ENCODE measurements at regions not wholly inside any gene's neighbourhood (a gene's known extent, or its start where the extent isn't known, plus 50 kb on each side); places are given as distances from the start of the nearest gene placed in this dataset.
"Not testable (repeated sequence)": the region's sequence is repeated elsewhere in the genome, so short reads cannot be mapped to it uniquely, and the experiment has no call there.

GRCh38 chr9:88918537-88918936 is 72.7 kb upstream of the S1PR3 start:
- TF ChIP-seq, protein P1, sequence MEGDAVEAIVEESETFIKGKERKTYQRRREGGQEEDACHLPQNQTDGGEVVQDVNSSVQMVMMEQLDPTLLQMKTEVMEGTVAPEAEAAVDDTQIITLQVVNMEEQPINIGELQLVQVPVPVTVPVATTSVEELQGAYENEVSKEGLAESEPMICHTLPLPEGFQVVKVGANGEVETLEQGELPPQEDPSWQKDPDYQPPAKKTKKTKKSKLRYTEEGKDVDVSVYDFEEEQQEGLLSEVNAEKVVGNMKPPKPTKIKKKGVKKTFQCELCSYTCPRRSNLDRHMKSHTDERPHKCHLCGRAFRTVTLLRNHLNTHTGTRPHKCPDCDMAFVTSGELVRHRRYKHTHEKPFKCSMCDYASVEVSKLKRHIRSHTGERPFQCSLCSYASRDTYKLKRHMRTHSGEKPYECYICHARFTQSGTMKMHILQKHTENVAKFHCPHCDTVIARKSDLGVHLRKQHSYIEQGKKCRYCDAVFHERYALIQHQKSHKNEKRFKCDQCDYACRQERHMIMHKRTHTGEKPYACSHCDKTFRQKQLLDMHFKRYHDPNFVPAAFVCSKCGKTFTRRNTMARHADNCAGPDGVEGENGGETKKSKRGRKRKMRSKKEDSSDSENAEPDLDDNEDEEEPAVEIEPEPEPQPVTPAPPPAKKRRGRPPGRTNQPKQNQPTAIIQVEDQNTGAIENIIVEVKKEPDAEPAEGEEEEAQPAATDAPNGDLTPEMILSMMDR (IDR thresholded peaks at IDR 0.05; ENCODE audit: insufficient read depth, low read depth, low read length): not testable (repeated sequence)
- TF ChIP-seq EZH2 (IDR thresholded peaks at IDR 0.05; ENCODE audit: insufficient read depth, low read length): not testable (repeated sequence)

All from astrocyte (in vitro differentiated cells and primary cell).